Esophagus muscularis mucosa (tissue), 3 donors: ENCODE measurements at regions not wholly inside any gene's neighbourhood (a gene's known extent, or its start where the extent isn't known, plus 50 kb on each side); places are given as distances from the start of the nearest gene placed in this dataset.

Experiments used
- CTCF ChIP-seq, 3 experiments: fragments of 200-600 bp in 2 of 3; fragments of 450-650 bp in 1 of 3; sonication (generic) in 2 of 3; IDR thresholded peaks; one replicate each; pipeline ENCODE4 v1.5.1; 2017 to 2019; ENCODE audit warnings: antibody characterized with exemption in 3 of 3, mild to moderate bottlenecking in 2 of 3, moderate library complexity in 1 of 3
- POLR2A ChIP-seq: fragments of 450-650 bp; IDR thresholded peaks from one replicate; pipeline ENCODE4 v1.6.1; 2017; ENCODE audit warnings: antibody characterized with exemption, moderate library complexity, mild to moderate bottlenecking, low read depth

- TF ChIP-seq CTCF (IDR thresholded peaks at IDR 0.05) = no peak
- no peak for TF ChIP-seq POLR2A
Measured at GRCh38 chr1:184194236-184194635, 142.7 kb downstream of the TSEN15 start.
